BJ (cell line): ENCODE measurements at regions not wholly inside any gene's neighbourhood (a gene's known extent, or its start where the extent isn't known, plus 50 kb on each side); places are given as distances from the start of the nearest gene placed in this dataset.

ENCODE experiments used
- CTCF ChIA-PET: fragments of 350-600 bp; formaldehyde crosslinking; extraction: SDS; loops from one replicate; lab custom pipeline; 2021; ENCODE audit warnings: antibody characterized with exemption, inconsistent platforms; lab: Yijun Ruan, JAX
- POLR2A ChIA-PET: fragments of 300-600 bp; sonication (Branson Sonifier 250); formaldehyde crosslinking; extraction: SDS; loops from one replicate; lab custom pipeline; 2021; ENCODE audit warnings: antibody characterized with exemption; lab: Charles Lee
- DNase-seq: peaks from one replicate; pipeline ENCODE4 v3.0.0-alpha.2; 2011; ENCODE audit warnings: low read depth
- H3K27me3 ChIP-seq: 2 replicates; pipeline ENCODE4 v1.6.0; 2011; ENCODE audit warnings: low read length; ENCODE audit not compliant: control insufficient read depth, insufficient read depth
- H3K36me3 ChIP-seq: 2 replicates; pipeline ENCODE4 v1.5.1; 2011; ENCODE audit warnings: low read length; ENCODE audit not compliant: control insufficient read depth, insufficient read depth
- H3K4me3 ChIP-seq: 2 replicates; pipeline ENCODE4 v1.5.1; 2011; ENCODE audit warnings: low read depth, mild to moderate bottlenecking, control low read depth, low read length
- CTCF ChIP-seq: IDR thresholded peaks from 2 replicates; pipeline ENCODE4 v1.5.1; 2011; ENCODE audit warnings: low read depth, mild to moderate bottlenecking, control low read depth, inconsistent platforms, low read length, moderate library complexity; ENCODE audit not compliant: insufficient read depth

- H3K4me3 ChIP-seq = no peak overlapping the region
- ChIA-PET CTCF (no interaction called here), POLR2A (no interaction called here)
- TF ChIP-seq CTCF = no peak
- no peak for DNase-seq
- no peaks in the 10 kb centered on the region for H3K36me3 ChIP-seq
- no peaks in the 10 kb centered on the region for H3K27me3 ChIP-seq
Measured at GRCh38 chr6:92271091-92271490, 1148.3 kb downstream of the EPHA7 start.

- Histone ChIP-seq H3K27me3 (no peaks in the 10 kb centered on the region), H3K36me3 (no peaks in the 10 kb centered on the region), H3K4me3 (no peak overlapping the region)
- no peak for TF ChIP-seq CTCF
- DNase-seq = no peak
- POLR2A ChIA-PET = no interaction called here
- CTCF ChIA-PET = no interaction called here
Measured at GRCh38 chr6:92270365-92270764, 1149.0 kb downstream of the EPHA7 start.

- H3K4me3 ChIP-seq = no peak overlapping the region
- DNase-seq = no peak
- CTCF ChIA-PET = no interaction called here
- H3K27me3 ChIP-seq = no peaks in the 10 kb centered on the region
- TF ChIP-seq CTCF = no peak
- POLR2A ChIA-PET = no interaction called here
- no peaks in the 10 kb centered on the region for H3K36me3 ChIP-seq
Measured at GRCh38 chr6:92267335-92267734, 1152.0 kb downstream of the EPHA7 start.

- H3K36me3 ChIP-seq = no peaks in the 10 kb centered on the region
- ChIA-PET POLR2A (no interaction called here), CTCF (no interaction called here)
- no peak overlapping the region for H3K4me3 ChIP-seq
- no peak for DNase-seq
- no peak for TF ChIP-seq CTCF
- H3K27me3 ChIP-seq = no peaks in the 10 kb centered on the region
Measured at GRCh38 chr6:92263864-92264263, 1155.5 kb downstream of the EPHA7 start.

GRCh38 chr6:92259171-92259570 is 1160.2 kb downstream of the EPHA7 start:
- Histone ChIP-seq H3K27me3 (no peaks in the 10 kb centered on the region), H3K36me3 (no peaks in the 10 kb centered on the region), H3K4me3 (no peak overlapping the region)
- no peak for DNase-seq
- POLR2A ChIA-PET = no interaction called here
- TF ChIP-seq CTCF = no peak
- CTCF ChIA-PET = no interaction called here
